ENCODE measurements at regions not wholly inside any gene's neighbourhood (a gene's known extent, or its start where the extent isn't known, plus 50 kb on each side); places are given as distances from the start of the nearest gene placed in this dataset.

DNA sequence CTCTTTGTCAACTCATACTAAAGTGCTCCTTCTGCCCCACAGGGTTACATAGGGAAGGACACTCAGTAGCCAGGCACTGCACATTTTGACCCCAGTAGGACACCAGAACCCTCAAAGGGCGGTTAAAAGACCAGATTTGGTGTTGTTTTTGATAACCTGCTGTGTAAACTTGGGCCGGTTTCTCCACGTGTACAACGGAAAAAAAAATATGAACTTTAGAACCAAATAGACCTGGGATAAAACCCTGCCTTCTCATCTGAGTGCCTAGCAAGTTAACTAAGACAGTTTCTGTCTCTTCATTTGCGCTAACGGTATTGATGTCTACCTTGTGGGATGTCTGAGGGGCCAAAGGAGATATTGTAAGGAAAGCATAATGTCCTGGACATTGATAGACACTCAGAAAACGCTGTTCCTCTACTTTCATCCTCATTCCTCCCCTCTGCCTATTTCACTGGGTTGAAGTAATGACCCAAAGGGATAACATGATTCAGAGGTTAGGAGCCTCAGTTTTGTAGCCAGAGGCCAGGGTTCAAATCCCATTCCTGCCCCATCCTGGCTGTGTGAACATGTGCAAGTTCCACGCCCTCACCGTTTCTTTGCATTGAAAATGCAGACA, 155.9 kb upstream of the LPP start:
- TF ChIP-seq ZNF266 (tag by site-specific recombination; IDR thresholded peaks at IDR 0.05; ENCODE audit: low read depth) (no peak), ZNF335 (tag by site-specific recombination; conservative IDR thresholded peaks at IDR 0.05) (no peak), TRIM28 (IDR thresholded peaks at IDR 0.05; ENCODE audit: borderline replicate concordance, low read length) (no peak), ZNF274 (IDR thresholded peaks at IDR 0.05; ENCODE audit: low read length) (no peak), ZNF274 (tag by site-specific recombination; IDR thresholded peaks at IDR 0.05; ENCODE audit: borderline replicate concordance) (no peak), YY1 (tag by site-specific recombination; IDR thresholded peaks at IDR 0.05) (no peak), MEIS1 (CRISPR knock-in tag; IDR thresholded peaks at IDR 0.05; ENCODE audit: borderline replicate concordance) (no peak), ZNF391 (tag by site-specific recombination; IDR thresholded peaks at IDR 0.05; ENCODE audit: borderline replicate concordance, low read depth) (no peak)
- TF ChIP-seq, protein P1, sequence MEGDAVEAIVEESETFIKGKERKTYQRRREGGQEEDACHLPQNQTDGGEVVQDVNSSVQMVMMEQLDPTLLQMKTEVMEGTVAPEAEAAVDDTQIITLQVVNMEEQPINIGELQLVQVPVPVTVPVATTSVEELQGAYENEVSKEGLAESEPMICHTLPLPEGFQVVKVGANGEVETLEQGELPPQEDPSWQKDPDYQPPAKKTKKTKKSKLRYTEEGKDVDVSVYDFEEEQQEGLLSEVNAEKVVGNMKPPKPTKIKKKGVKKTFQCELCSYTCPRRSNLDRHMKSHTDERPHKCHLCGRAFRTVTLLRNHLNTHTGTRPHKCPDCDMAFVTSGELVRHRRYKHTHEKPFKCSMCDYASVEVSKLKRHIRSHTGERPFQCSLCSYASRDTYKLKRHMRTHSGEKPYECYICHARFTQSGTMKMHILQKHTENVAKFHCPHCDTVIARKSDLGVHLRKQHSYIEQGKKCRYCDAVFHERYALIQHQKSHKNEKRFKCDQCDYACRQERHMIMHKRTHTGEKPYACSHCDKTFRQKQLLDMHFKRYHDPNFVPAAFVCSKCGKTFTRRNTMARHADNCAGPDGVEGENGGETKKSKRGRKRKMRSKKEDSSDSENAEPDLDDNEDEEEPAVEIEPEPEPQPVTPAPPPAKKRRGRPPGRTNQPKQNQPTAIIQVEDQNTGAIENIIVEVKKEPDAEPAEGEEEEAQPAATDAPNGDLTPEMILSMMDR (tag by site-specific recombination; IDR thresholded peaks at IDR 0.05) = no peak
- TF ChIP-seq, protein P2, sequence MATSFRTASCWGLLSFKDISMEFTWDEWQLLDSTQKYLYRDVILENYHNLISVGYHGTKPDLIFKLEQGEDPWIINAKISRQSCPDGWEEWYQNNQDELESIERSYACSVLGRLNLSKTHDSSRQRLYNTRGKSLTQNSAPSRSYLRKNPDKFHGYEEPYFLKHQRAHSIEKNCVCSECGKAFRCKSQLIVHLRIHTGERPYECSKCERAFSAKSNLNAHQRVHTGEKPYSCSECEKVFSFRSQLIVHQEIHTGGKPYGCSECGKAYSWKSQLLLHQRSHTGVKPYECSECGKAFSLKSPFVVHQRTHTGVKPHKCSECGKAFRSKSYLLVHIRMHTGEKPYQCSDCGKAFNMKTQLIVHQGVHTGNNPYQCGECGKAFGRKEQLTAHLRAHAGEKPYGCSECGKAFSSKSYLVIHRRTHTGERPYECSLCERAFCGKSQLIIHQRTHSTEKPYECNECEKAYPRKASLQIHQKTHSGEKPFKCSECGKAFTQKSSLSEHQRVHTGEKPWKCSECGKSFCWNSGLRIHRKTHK (tag by site-specific recombination; IDR thresholded peaks at IDR 0.05) = no peak
- TF ChIP-seq, protein P3, sequence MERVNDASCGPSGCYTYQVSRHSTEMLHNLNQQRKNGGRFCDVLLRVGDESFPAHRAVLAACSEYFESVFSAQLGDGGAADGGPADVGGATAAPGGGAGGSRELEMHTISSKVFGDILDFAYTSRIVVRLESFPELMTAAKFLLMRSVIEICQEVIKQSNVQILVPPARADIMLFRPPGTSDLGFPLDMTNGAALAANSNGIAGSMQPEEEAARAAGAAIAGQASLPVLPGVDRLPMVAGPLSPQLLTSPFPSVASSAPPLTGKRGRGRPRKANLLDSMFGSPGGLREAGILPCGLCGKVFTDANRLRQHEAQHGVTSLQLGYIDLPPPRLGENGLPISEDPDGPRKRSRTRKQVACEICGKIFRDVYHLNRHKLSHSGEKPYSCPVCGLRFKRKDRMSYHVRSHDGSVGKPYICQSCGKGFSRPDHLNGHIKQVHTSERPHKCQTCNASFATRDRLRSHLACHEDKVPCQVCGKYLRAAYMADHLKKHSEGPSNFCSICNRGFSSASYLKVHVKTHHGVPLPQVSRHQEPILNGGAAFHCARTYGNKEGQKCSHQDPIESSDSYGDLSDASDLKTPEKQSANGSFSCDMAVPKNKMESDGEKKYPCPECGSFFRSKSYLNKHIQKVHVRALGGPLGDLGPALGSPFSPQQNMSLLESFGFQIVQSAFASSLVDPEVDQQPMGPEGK (tag by site-specific recombination; IDR thresholded peaks at IDR 0.05) = no peak

Measured in HEK293 (cell line).